ENCODE measurements at regions not wholly inside any gene's neighbourhood (a gene's known extent, or its start where the extent isn't known, plus 50 kb on each side); places are given as distances from the start of the nearest gene placed in this dataset.
"Not testable (repeated sequence)": the region's sequence is repeated elsewhere in the genome, so short reads cannot be mapped to it uniquely, and the experiment has no call there.

DNA sequence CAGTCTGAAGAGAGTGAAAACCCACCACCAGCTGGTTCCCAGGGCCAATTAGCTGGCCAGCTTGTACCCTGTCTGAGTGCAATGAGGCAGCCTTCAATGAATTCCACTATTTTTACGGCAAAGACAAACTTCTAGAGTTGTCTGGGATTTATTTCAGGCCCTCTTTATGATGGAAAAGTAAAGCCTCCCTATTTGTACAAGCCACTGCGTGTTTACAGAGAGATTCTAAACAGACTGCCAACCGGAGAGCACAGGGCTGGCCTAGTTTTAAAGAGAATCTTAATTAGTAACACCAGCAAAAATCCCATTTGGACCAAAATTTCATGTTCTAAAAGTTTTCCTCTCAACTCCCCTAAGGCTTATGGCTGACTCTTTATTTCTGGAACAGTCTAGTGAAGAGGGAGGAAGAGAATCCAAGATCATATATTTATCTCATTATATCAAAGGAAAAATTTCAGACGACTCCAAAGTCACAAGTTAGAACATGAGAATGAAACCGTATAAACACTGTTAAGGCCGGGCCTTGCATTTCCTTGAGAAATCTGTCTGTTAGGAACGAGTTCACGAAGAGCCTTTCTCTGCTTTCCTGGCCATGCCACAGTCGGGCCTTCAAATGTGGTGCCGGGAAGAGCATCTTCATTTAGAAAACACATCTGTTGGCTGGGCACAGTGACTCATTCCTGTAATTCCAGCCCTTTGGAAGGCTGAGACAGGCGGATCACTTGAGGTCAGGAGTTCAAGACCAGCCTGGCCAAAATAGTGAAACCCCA is 724.6 kb upstream of the NRP1 start:
- no peak for DNase-seq

DNA sequence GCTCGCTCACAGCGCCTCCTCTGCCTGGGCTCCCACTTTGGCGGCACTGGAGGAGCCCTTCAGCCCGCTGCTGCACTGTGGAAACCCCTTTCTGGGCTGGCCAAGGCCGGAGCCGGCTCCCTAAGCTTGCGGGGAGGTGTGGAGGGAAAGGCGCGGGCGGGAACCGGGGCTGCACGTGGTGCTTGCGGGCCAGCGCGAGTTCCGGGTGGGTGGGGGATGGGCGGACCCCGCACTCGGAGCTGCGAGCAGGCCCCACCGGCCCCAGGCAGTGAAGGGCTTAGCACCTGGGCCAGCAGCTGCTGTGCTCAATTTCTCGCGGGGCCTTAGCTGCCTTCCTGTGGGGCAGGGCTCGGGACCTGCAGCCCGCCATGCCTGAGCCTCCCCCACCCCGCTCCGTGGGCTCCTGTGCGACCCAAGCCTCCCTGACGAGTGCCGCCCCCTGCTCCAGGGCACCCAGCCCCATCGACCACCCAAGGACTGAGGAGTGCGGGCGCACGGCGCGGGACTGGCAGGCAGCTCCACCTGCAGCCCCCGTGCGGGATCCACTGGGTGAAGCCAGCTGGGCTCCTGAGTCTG is 721.0 kb upstream of the NRP1 start:
- DNase-seq, result not testable (repeated sequence)

- no peak for DNase-seq
Observed at GRCh38 chr10:34049887-34050286, 715.4 kb upstream of the NRP1 start.

DNA sequence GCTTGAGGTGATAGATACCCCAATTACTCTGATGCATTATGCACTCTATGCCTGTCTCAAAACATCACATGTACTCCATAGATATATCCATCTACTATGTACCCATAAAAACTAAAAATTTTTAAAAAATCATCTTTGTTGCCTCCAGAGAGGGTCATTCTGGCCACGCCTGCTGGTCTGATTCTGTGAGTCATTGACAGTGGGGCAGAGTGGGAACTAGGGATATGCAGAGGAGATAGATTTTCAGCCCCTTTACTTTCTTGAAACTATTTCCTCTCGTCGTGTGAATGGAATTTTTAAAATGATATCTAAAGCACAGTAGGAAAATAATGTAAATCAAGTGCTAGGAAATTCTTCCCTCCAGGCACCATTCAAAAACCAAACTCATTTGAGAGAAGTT is 715.0 kb upstream of the NRP1 start:
- DNase-seq, result no peak

DNA sequence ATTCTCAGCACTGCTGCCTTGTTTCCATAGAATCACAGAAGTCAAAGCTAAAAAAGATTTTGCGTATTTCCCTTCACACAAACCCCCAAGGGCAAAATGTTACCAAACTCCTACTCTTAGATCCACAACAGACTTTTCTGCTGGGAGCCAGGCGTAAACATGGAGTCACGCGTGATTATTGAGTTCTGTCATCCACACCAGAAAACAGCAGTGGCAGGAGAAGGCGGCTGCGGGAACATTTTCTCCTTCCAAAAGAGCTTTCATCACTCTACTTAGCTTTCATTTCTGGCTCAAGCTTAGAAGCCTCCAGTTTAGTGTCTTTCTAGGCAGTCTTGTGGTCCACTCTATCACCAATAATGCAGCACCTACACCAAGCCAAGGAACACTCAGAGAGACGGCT is 712.9 kb upstream of the NRP1 start:
- DNase-seq, result no peak

DNA sequence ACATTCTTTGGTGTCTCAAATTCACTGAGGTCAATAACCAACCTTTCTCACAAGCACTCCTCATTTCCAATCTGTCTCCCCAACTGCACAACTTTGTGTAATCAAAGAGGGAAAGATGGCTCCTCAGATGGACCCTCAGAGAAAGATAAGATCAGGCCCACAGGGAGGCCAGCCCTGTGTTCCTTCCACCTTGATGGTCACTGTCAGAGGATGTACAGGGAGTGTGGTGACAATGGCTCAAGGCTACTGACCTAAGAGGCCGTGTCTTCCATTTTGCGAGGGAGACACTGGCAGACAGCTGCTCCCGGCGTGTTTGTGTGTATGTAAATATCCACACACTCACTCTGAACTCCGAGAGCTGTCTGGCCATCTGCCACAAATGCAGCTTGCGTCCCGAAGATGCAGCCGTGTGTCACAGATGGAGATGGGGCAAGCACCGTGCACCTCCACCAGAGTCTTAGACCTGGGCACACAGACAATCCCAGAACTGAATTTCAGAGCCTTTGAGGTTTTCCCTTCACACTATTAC is 712.1 kb upstream of the NRP1 start:
- no peak for DNase-seq

DNA sequence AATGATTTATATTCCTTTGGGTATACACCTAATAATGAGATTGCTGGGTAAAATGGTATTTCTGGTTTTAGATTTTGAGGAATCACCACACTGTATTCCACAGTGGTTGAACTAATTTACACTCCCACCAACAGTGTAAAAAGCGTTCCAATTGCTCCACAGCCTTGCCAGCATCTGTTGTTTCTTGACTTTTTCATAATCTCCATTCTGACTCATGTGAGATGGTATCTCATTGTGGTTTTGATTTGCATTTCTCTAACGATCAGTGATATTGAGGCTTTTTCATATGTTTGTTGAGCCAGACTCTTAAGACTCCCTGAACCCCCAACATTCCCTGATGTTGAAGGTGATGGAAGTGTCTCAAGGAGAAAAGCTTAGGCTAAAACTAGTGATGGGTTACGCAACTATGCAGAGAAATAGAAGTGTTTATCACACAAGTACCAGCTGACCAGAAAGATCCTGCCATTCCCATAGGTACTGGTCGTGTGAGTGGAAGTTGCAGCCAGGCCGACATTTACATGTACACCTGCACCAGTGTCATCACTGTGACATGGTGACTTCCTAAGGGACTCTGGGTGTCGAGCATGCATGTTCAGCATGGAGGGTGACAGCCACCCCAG is 711.2 kb upstream of the NRP1 start:
- no peak for DNase-seq

DNA sequence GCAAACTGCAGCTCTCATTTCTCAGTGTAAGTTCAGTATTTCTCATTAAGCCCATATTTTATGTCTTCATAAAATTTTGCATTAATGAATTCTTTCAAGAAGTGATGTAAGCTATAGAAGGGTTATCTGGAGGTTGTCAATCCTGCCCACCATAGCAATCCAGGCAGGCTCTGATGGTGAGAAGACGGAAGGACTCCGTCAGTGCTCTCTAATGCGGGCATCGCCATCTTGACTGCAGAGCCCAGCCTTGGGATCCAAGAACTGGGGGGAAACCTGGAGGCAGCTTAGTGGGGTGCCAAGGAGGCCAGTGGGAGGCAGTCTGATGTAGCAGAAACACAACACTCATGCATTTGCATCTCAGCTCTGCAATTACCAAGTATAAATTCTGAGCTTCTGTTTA is 707.4 kb upstream of the NRP1 start:
- no peak for DNase-seq

DNA sequence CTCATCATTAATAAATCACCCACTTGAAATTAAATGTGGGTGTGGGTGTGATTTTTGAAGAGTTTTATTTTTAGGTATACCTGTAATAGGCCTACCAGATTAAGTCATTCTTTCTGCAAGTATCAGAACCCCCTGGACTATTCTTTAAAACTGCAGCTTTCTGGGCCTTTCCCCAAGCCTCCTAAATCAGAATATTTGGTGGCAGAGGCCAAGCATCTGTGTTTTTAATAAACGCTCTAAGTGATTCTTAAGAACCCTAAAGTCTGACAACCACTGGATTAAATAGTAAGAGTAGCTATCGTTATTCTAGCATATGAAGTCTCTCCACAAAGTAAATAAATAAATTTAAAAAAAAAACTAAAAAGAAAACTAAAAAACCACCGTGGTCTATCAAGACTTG is 703.0 kb upstream of the NRP1 start:
- DNase-seq, result no peak

GRCh38 chr10:34035241-34035790 is 700.8 kb upstream of the NRP1 start:
- DNase-seq, result not testable (repeated sequence)

DNA sequence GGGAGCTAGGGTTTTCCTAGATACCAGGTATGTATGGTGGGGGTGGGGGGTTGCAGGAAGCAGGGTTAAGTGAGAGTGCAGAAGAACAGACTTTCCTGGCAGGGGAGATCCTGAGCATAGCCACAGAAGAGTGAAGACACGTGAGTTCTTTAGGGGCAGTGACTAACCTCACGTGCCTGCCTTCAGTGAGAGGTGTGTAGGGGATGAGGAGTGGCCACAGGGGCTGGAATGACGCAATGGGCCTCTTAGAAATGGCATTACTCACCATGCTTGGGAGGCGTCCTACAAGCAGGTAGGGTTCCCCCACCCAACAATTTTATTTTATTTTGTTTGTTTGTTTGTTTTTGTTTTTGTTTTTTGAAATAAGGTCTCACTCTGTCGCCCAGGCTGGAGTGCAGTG is 698.6 kb upstream of the NRP1 start:
- DNase-seq, result no peak

DNA sequence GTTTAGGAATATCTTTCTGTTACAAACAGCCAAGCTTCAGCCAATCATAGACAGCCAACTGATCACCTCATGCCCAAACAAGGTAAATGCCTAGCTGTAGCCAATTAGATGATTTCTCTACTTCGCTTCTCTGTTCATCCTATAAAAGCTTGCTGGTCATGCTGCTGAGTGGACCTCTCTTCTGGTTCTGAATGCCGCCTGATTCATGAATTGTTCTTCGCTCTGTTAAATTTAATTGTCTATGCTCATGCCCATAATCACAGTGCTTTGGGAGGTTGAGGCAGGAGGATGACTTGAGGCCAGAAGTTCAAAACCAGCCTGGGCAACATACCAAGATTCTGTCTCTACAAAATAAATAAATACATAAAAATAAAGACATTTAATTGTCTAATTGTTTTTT is 698.1 kb upstream of the NRP1 start:
- DNase-seq, result no peak

- no peak for DNase-seq
Observed at GRCh38 chr10:34031400-34031799, 696.9 kb upstream of the NRP1 start.

DNA sequence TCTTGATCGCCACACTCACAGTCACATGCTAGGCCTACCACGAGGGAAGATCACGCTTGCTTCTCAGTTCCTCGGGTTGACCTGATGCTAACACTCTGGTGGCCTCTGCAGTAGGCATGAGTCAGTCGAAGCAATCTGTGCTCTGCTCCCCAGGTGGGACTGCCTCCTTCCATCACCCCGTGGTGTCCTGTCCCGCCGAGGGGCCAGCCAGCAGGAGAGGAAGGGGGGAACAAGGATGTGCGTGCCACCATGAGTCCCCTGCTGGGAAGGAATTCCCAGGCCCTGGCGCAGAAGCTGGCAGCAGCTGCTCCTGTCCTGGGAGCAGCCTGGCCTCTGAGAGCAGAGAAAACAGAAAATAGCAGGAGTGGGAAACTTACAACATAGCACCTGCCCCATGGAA is 695.0 kb upstream of the NRP1 start:
- DNase-seq, result no peak

- no peak for DNase-seq
Observed at GRCh38 chr10:34028936-34029335, 694.5 kb upstream of the NRP1 start.

DNA sequence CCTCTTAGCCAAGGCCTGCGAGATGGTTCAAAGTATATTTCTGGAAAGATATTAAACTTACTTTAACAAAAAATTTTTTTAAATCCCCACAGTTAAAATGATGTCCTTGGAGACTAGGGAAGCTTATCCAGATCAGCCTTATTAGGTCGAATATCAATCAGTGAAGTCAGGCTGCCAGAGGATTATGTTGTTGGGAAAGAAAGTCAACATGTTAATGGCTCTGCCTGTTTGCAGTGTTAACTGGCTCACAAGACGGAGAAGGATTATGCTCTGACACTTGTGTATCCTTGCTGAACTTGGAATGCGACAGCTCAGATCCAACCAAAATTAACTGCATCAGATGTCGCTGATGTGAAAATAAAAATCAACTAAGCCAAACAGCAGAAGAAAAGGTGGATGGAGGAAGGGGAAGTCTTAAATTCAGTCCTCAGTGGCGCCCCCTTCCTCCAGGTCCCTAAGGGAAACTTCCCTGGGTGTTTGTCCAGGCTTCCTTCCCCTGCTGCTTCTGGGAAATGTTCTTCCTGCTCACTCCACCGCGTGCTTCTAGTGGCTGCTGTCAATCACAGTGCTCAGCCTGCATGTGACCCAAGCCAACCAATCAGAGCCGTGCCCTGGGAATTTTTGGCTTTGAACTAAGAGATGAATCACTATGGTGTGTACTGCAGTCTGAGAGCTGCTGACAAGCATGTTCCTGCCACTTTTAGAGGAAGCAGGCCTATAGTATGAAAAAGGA is 690.4 kb upstream of the NRP1 start:
- no peak for DNase-seq

GRCh38 chr10:34024282-34024681 is 689.8 kb upstream of the NRP1 start:
- no peak for DNase-seq

DNA sequence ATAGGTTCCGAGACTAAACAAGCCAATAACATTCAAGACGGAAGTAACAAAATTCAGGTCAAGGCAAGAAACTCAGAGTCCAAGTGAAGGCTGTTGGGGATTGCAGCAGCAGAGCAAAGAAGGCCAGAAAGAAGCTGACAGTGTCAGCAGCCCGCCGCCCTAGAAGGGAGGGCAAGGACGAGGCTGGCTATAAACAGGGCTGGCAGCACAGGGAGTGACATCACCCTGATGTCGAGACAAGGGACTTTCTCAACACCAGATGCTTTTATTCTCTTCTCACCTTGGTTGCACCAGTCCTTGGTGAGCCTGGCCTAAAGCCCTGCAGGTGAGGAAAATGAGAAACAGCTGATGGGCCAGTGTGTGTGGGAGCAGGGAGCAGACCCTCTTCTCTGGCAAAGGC is 687.7 kb upstream of the NRP1 start:
- no peak for DNase-seq

- no peak for DNase-seq
Observed at GRCh38 chr10:34018784-34019183, 684.3 kb upstream of the NRP1 start.

DNA sequence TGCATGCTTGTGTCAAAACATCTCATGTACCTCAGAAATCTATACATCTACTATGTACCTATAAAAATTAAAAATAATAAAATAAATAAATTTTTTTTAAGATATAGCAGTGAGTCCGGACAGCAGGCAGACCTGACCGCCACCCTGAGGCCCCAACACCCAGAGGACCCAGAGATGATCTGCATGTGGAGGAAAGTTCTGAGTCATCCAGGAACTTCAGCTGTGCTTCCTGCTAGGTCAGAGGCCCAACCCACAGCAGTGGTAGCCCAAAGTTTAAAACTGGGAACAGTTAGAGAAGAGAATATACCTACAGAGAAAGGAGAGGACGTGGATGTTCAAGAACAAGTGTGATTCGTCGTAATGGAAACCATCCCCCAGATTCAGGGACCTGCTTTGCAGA is 683.7 kb upstream of the NRP1 start:
- peak; percentile 11 for DNase-seq

DNA sequence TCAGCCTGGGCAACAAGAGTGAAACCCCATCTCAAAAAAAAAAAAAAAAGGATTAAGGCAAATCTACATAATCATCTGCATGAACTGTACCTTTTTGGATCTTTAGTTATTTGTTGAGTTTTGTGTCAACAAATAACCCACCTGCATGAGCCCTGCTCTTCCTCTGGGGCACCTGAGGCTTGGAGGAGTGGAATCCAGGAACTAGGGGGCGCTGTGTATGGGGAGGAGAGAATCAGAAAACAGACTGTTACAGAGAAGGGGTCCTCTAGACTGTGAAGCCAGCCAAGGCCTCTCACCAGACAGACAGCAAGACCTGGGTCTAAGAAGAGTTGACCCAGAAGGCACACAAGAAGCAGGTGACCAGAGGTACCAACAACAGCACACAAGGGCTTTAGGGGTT is 682.8 kb upstream of the NRP1 start:
- no peak for DNase-seq

GRCh38 chr10:34016576-34016975 is 682.1 kb upstream of the NRP1 start:
- DNase-seq, result no peak

GRCh38 chr10:34015700-34016099 is 681.2 kb upstream of the NRP1 start:
- DNase-seq, result no peak
